HFFc6 (cell line): ENCODE measurements at regions not wholly inside any gene's neighbourhood (a gene's known extent, or its start where the extent isn't known, plus 50 kb on each side); places are given as distances from the start of the nearest gene placed in this dataset.

Experiments used
- DNase-seq: peaks from one replicate; pipeline ENCODE4 v3.0.0-alpha.2; 2018
- H3K27ac Mint-ChIP-seq: 2 replicates; pipeline ENCODE4 v1.8.0; 2020; ENCODE audit warnings: mild to moderate bottlenecking, mixed read lengths
- H3K27me3 Mint-ChIP-seq: 2 replicates; pipeline ENCODE4 v1.8.0; 2021; ENCODE audit warnings: mild to moderate bottlenecking, moderate library complexity, mixed read lengths; ENCODE audit not compliant: insufficient read depth
- H3K36me3 Mint-ChIP-seq: 2 replicates; pipeline ENCODE4 v1.8.0; 2021; ENCODE audit warnings: low read depth, mixed read lengths
- H3K4me1 Mint-ChIP-seq: 2 replicates; pipeline ENCODE4 v1.8.0; 2020; ENCODE audit warnings: low read depth, mixed read lengths
- H3K4me3 Mint-ChIP-seq: 2 replicates; pipeline ENCODE4 v1.8.0; 2020; ENCODE audit warnings: mild to moderate bottlenecking, moderate library complexity, mixed read lengths
- H3K9me3 Mint-ChIP-seq: 2 replicates; pipeline ENCODE4 v1.8.0; 2020; ENCODE audit warnings: mild to moderate bottlenecking, mixed read lengths
- CTCF ChIP-seq: fragments of 200-600 bp; sonication (generic); IDR thresholded peaks from 2 replicates; pipeline ENCODE4 v1.5.0; 2021; ENCODE audit warnings: antibody characterized with exemption, mild to moderate bottlenecking

DNA sequence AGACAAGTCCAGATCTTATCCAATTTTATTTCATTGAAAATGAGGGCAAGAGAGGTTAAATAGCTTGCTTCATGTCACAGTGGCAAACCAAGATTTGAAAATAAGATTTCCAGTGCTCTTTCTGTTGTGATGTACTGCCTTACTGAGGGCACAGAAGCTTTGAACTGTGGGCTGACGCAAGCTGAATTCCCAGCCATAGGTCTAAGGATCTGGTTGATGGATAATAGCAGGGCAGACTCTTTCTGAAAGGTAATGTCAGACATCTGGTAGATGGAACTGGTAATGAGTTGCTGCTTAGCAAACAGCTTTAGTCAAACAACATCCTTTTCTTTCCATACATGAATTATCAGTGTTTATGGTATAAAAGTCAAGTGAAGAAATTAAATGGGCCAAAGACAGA is 193.9 kb upstream of the RASGEF1B start:
- peaks cover 55% of the 10 kb centered on the region for H3K9me3 Mint-ChIP-seq
- no peak overlapping the region for H3K4me3 Mint-ChIP-seq
- no peak for TF ChIP-seq CTCF
- H3K36me3 Mint-ChIP-seq = no peaks in the 10 kb centered on the region
- H3K4me1 Mint-ChIP-seq = no peaks in the 10 kb centered on the region
- no peak for DNase-seq
- H3K27me3 Mint-ChIP-seq = no peaks in the 10 kb centered on the region
- H3K27ac Mint-ChIP-seq = no peak overlapping the region

GRCh38 chr4:81665045-81665444 is 193.3 kb upstream of the RASGEF1B start:
- H3K27ac Mint-ChIP-seq = no peak overlapping the region
- no peaks in the 10 kb centered on the region for H3K4me1 Mint-ChIP-seq
- no peak for DNase-seq
- H3K36me3 Mint-ChIP-seq = no peaks in the 10 kb centered on the region
- no peak overlapping the region for H3K4me3 Mint-ChIP-seq
- no peaks in the 10 kb centered on the region for H3K27me3 Mint-ChIP-seq
- no peak for TF ChIP-seq CTCF
- peaks cover 60% of the 10 kb centered on the region for H3K9me3 Mint-ChIP-seq

GRCh38 chr4:81664079-81664478 is 192.4 kb upstream of the RASGEF1B start:
- H3K27ac Mint-ChIP-seq = no peak overlapping the region

GRCh38 chr4:81663368-81663767 is 191.7 kb upstream of the RASGEF1B start:
- TF ChIP-seq CTCF = no peak
- H3K27ac Mint-ChIP-seq = no peak overlapping the region

More at GRCh38 chr4:81664079-81664478, 192.4 kb upstream of the RASGEF1B start:
- no peaks in the 10 kb centered on the region for H3K4me1 Mint-ChIP-seq
- no peak for DNase-seq
- no peaks in the 10 kb centered on the region for H3K36me3 Mint-ChIP-seq
- H3K27me3 Mint-ChIP-seq = peaks cover 1% of the 10 kb centered on the region; the same call in 1 of the 2 replicates
- no peak overlapping the region for H3K4me3 Mint-ChIP-seq
- peaks cover 59% of the 10 kb centered on the region for H3K9me3 Mint-ChIP-seq
- TF ChIP-seq CTCF = no peak

GRCh38 chr4:81659051-81659450 is 187.3 kb upstream of the RASGEF1B start:
- Mint-ChIP-seq H3K9me3 (peaks cover 39% of the 10 kb centered on the region), H3K4me1 (no peaks in the 10 kb centered on the region), H3K4me3 (no peak overlapping the region), H3K36me3 (no peaks in the 10 kb centered on the region), H3K27ac (no peak overlapping the region), H3K27me3 (peaks cover 1% of the 10 kb centered on the region; the same call in 1 of the 2 replicates)
- DNase-seq = no peak
- no peak for TF ChIP-seq CTCF

More at GRCh38 chr4:81663368-81663767, 191.7 kb upstream of the RASGEF1B start:
- DNase-seq = no peak
- peaks cover 60% of the 10 kb centered on the region for H3K9me3 Mint-ChIP-seq
- no peaks in the 10 kb centered on the region for H3K36me3 Mint-ChIP-seq
- no peak overlapping the region for H3K4me3 Mint-ChIP-seq
- H3K27me3 Mint-ChIP-seq = peaks cover 1% of the 10 kb centered on the region; the same call in 1 of the 2 replicates
- no peaks in the 10 kb centered on the region for H3K4me1 Mint-ChIP-seq

GRCh38 chr4:81652069-81652478 is 180.4 kb upstream of the RASGEF1B start:
- DNase-seq = no peak
- H3K27ac Mint-ChIP-seq = no peak overlapping the region

More at GRCh38 chr4:81652069-81652478, 180.4 kb upstream of the RASGEF1B start:
- no peaks in the 10 kb centered on the region for H3K4me1 Mint-ChIP-seq
- H3K4me3 Mint-ChIP-seq = no peak overlapping the region
- H3K27me3 Mint-ChIP-seq = no peaks in the 10 kb centered on the region
- no peaks in the 10 kb centered on the region; the same call in 1 of the 2 replicates for H3K36me3 Mint-ChIP-seq
- peaks cover 49% of the 10 kb centered on the region for H3K9me3 Mint-ChIP-seq
- TF ChIP-seq CTCF = no peak
